GM18870 (cell line): ENCODE measurements at regions not wholly inside any gene's neighbourhood (a gene's known extent, or its start where the extent isn't known, plus 50 kb on each side); places are given as distances from the start of the nearest gene placed in this dataset.

ENCODE experiments used
- ATAC-seq: cut with Tn5 transposase; IDR thresholded peaks from one replicate; pipeline ENCODE4 v1.9.1; 2021; ENCODE audit warnings: moderate library complexity; ENCODE audit not compliant: unreplicated experiment

GRCh38 chr9:119781886-119782285 lies 412.7 kb upstream of the BRINP1 start:
- ATAC-seq = no peak

DNA sequence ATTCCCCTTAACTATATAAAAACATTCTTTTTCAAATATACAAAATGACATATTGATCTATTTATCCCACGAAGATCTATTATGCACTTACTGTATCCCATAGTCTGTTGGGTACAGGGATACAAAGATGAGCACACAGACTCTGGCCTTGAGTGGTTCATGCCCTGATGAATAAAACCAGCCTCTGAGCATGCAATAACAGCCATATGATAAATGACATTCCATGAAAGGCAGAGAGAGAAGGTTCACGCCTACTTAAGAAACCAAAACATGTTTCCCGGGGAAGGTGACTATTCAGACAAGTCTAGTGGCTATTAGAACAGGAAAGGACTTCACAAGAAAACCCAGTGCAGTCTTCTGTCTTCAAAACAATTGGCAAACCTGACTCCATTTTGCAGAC lies 406.2 kb upstream of the BRINP1 start:
- ATAC-seq = no peak

GRCh38 chr9:119773823-119774222 lies 404.6 kb upstream of the BRINP1 start:
- no peak for ATAC-seq

DNA sequence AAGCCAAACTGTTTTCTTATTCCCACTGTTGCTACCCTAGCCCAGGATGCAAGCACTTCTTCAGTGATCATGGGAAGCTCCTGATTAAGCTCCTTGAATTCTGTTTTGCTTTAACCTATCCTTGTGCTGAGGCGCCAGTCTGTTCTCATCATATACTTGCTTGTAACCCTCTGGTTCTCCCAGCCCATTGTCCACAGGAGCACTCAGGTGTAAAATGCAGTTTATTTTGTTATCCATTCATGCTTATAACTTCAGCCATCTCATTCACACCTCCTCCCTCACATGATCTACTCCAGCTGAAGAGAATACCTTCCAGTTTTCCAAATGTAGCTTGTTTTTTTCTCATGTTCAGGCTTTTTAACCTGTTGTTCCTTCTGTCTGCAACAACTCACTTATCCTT lies 402.1 kb upstream of the BRINP1 start:
- ATAC-seq = no peak

DNA sequence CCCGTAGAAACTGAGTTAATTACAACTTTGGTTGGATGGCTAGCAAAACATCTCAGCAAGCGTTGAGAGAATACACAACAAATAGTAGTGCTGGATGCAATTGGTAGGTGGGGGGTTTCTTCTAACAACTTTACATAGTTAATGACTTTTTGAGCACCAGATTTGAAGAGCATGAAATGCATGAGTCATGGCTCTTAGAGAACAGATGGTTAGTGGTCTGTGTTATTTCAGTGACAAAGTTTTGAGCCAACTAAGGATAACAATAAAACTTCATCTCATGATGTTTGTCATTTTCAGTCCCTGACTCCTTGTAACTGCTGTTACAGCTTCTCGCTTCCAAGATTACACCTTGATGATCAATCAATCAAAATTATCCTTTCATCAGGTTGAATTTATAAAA lies 399.0 kb upstream of the BRINP1 start:
- no peak for ATAC-seq

DNA sequence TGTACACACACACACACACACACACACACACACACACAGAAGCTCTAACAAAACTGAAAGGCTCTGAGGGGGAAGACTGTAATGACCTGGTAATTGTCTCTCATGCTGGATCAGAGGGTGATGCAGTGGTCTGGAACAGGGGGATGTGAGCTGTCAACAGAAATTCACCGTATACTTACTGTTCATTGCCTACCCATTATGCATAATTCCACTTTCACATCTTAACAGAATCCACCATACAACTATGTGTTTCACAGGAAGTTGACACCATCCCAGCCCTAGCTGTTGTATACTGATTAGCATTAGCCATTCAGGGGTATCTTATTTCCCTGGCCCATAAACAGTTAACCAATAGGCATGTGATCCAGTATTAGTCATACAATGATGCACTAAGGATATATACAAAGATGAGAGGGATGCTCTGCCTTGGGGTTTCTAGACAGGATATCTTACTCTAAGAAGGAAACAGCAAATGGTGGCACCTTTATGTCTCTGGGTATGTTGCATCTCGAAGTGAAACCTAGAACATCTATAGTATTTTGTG lies 396.5 kb upstream of the BRINP1 start:
- ATAC-seq = no peak

DNA sequence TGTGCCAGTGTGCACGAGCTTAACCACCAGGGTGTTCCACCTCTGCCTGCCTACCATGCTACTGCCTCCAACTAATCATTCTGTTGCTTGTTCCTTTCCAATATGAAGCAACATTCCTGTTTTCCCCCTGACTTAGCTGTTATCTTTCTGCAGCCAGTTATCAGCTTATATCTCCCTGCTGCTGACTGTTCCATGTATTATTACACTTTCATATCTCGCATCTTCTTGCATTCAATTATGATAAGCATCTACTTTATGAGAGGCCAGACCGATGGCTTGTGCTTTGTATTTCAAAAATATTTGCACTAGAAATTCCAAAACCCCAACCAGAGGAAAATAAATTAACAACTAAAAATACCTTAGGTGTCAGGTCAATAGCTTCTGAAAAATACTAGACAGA lies 394.0 kb upstream of the BRINP1 start:
- ATAC-seq = no peak

- ATAC-seq = no peak
Observed at GRCh38 chr9:119761812-119762211, 392.6 kb upstream of the BRINP1 start.

GRCh38 chr9:119758990-119759389 lies 389.8 kb upstream of the BRINP1 start:
- no peak for ATAC-seq

DNA sequence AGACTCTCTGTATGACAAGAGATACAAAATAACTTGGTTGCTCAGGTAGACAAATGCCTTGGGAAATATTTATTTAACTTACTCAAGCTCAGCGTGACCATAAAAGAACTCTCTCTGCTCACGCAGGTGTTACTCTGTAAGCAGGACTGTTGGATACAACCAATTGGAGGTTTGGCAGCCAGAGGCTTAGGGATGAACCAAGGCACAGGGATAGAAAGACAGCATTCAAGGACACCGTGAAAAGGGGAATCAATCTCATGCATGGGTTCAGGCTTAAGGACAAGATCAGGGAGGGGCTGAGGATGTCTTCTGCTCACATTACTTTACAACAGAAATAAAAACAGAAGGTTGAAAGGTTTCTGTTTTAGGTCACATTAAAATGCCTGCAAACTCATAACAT lies 389.0 kb upstream of the BRINP1 start:
- no peak for ATAC-seq

- no peak for ATAC-seq
Observed at GRCh38 chr9:119739476-119739875, 370.2 kb upstream of the BRINP1 start.

GRCh38 chr9:119736491-119737454 lies 367.5 kb upstream of the BRINP1 start:
- peak; percentile 99 for ATAC-seq

GRCh38 chr9:119727988-119728387 lies 358.8 kb upstream of the BRINP1 start:
- no peak for ATAC-seq

GRCh38 chr9:119726035-119726434 lies 356.8 kb upstream of the BRINP1 start:
- no peak for ATAC-seq

GRCh38 chr9:119722384-119722783 lies 353.1 kb upstream of the BRINP1 start:
- no peak for ATAC-seq

DNA sequence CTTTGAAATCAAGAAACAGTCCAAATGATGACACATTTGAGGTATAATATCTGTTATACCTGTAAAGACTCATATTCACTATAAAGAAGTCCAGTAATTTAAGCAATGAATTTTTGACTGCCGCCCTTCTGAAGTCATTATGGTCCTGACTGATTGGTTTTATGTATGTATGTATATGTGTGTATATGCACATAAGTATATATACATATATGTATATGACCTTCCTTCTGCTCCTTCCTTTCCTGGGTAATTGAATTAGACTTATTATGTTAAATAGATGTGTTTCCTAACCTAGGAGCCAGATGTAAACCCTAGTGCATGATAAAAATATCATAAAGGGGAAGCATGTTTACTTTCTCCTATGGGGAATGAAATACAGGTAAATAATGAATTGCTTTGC lies 343.1 kb upstream of the BRINP1 start:
- ATAC-seq = no peak

GRCh38 chr9:119709431-119709830 lies 340.2 kb upstream of the BRINP1 start:
- no peak for ATAC-seq

- no peak for ATAC-seq
Observed at GRCh38 chr9:119707228-119707845, 338.1 kb upstream of the BRINP1 start.

GRCh38 chr9:119701651-119702050 lies 332.4 kb upstream of the BRINP1 start:
- no peak for ATAC-seq

DNA sequence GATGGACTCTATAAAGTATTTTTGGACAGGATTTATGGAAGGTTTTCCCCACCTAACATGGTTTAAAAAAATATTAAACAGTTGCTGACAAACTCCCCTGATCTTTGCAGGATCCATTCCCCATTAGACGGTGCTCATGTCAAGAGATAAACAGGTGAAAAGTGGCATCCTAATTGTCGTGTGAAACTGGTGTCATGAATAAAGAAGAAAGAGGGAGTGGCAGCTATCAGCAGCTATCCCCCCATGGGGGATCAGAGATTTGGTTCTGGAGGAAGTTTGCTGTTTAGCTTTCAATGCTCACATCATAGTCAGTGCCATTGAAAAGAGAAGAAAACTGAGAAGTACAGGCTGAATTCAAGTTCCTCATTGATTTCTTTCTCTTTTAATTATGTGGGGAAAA lies 329.3 kb upstream of the BRINP1 start:
- no peak for ATAC-seq

DNA sequence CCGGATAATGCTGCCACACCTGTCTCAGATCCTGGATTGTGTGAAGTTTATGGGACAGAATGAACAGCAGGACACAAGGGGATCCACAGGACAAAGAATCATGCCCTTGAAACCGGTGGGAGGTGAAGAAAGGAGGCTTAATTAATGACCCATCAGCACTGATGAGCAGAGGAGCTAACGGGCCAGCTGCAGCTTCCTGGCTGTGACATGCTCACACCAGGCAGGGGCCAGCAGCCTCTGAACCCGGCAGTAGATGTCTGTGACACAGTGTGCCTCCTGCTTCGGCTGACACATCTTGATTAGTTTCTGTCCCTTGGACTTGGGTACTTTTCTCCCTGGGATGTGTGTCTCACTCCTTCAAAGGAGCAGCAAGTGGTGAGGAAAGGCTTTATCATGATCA lies 328.8 kb upstream of the BRINP1 start:
- ATAC-seq = no peak

- ATAC-seq = no peak
Observed at GRCh38 chr9:119689879-119690278, 320.6 kb upstream of the BRINP1 start.
